ENCODE measurements at regions not wholly inside any gene's neighbourhood (a gene's known extent, or its start where the extent isn't known, plus 50 kb on each side); places are given as distances from the start of the nearest gene placed in this dataset.

DNA sequence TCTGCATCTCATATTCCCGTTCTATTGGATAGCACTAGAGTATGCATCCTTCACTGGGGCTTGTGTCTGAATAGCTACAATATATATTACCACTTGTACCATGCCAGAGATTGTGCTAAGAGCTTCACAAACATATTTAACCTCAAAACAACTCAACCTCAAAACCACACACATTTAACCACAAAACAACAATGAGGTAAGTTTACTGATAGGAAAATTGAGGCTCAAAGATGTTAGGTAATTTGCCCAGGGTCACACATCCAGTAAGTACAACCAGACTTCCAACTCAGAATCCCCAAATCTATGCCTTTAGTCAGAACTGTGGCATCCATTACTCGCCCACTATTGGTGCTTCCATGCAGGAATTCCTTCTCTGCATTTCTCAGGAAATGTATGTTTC lies 220.0 kb downstream of the FAM43A start:
- TF ChIP-seq POLR2AphosphoS5 (IDR thresholded peaks at IDR 0.05) (no peak), EZH2 (IDR thresholded peaks at IDR 0.05; ENCODE audit: borderline replicate concordance, insufficient read depth, low read length, poor library complexity, severe bottlenecking) (no peak), TAF1 (IDR thresholded peaks at IDR 0.05; ENCODE audit: low read depth) (no peak), EP300 (conservative IDR thresholded peaks at IDR 0.05; ENCODE audit: poor library complexity, severe bottlenecking) (no peak), SMC3 (conservative IDR thresholded peaks at IDR 0.05; ENCODE audit: poor library complexity) (no peak), RAD21 (conservative IDR thresholded peaks at IDR 0.05) (no peak), MXI1 (conservative IDR thresholded peaks at IDR 0.05; ENCODE audit: poor library complexity, severe bottlenecking) (no peak)
- TF ChIP-seq, protein P1, sequence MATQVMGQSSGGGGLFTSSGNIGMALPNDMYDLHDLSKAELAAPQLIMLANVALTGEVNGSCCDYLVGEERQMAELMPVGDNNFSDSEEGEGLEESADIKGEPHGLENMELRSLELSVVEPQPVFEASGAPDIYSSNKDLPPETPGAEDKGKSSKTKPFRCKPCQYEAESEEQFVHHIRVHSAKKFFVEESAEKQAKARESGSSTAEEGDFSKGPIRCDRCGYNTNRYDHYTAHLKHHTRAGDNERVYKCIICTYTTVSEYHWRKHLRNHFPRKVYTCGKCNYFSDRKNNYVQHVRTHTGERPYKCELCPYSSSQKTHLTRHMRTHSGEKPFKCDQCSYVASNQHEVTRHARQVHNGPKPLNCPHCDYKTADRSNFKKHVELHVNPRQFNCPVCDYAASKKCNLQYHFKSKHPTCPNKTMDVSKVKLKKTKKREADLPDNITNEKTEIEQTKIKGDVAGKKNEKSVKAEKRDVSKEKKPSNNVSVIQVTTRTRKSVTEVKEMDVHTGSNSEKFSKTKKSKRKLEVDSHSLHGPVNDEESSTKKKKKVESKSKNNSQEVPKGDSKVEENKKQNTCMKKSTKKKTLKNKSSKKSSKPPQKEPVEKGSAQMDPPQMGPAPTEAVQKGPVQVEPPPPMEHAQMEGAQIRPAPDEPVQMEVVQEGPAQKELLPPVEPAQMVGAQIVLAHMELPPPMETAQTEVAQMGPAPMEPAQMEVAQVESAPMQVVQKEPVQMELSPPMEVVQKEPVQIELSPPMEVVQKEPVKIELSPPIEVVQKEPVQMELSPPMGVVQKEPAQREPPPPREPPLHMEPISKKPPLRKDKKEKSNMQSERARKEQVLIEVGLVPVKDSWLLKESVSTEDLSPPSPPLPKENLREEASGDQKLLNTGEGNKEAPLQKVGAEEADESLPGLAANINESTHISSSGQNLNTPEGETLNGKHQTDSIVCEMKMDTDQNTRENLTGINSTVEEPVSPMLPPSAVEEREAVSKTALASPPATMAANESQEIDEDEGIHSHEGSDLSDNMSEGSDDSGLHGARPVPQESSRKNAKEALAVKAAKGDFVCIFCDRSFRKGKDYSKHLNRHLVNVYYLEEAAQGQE (IDR thresholded peaks at IDR 0.05; ENCODE audit: borderline replicate concordance): no peak
- TF ChIP-seq, protein P2, sequence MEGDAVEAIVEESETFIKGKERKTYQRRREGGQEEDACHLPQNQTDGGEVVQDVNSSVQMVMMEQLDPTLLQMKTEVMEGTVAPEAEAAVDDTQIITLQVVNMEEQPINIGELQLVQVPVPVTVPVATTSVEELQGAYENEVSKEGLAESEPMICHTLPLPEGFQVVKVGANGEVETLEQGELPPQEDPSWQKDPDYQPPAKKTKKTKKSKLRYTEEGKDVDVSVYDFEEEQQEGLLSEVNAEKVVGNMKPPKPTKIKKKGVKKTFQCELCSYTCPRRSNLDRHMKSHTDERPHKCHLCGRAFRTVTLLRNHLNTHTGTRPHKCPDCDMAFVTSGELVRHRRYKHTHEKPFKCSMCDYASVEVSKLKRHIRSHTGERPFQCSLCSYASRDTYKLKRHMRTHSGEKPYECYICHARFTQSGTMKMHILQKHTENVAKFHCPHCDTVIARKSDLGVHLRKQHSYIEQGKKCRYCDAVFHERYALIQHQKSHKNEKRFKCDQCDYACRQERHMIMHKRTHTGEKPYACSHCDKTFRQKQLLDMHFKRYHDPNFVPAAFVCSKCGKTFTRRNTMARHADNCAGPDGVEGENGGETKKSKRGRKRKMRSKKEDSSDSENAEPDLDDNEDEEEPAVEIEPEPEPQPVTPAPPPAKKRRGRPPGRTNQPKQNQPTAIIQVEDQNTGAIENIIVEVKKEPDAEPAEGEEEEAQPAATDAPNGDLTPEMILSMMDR (IDR thresholded peaks at IDR 0.05; ENCODE audit: poor library complexity, severe bottlenecking): no peak
- Histone ChIP-seq H3K9me3 (ENCODE audit: low read length) (no peaks in the 10 kb centered on the region), H3K36me3 (ENCODE audit: insufficient read depth, low read length) (no peaks in the 10 kb centered on the region), H3F3A (ENCODE audit: insufficient read depth, low read length, poor library complexity, severe bottlenecking) (no peaks in the 10 kb centered on the region), H2AFZ (ENCODE audit: low read depth, low read length) (no peak overlapping the region), H3K27ac (ENCODE audit: low read length) (no peak overlapping the region), H3K27me3 (ENCODE audit: insufficient read depth, low read depth, low read length) (no peaks in the 10 kb centered on the region), H3K9me2 (ENCODE audit: insufficient read depth, low read length) (no peaks in the 10 kb centered on the region), H3K4me2 (ENCODE audit: low read length) (no peak overlapping the region), H3K79me2 (replicated peaks; ENCODE audit: insufficient read depth, low read length) (no peaks in the 10 kb centered on the region), H4K20me1 (ENCODE audit: insufficient read depth) (no peaks in the 10 kb centered on the region), H3K4me3 (ENCODE audit: low read length) (no peak overlapping the region), H3K9ac (ENCODE audit: low read length) (no peak overlapping the region)

DNA sequence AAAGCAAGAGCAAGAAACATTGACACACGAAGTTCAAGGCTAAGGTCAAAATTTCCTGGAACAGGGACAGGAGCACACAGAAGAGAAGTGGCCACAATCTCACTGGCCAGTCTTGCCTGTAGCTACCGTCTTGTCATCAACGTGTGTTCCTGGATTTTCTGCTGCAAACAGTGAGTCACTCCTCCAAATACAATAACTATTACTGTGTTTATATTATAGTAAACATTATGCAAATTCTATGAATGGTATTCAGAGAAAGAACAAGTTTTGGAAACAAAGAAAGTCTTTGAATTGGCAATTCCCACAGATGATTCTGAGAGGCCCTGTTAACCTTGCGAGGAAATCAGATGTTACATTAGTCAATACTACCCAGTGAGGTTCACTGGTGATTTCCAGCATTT lies 220.5 kb downstream of the FAM43A start:
- no peak overlapping the region for H3K9ac ChIP-seq (ENCODE audit: low read length)
- H3K4me3 ChIP-seq (ENCODE audit: low read length): no peak overlapping the region
- no peak overlapping the region for H3K4me2 ChIP-seq (ENCODE audit: low read length)
- H3K27me3 ChIP-seq (ENCODE audit: insufficient read depth, low read depth, low read length): no peaks in the 10 kb centered on the region
- no peaks in the 10 kb centered on the region for H3K79me2 ChIP-seq (replicated peaks; ENCODE audit: insufficient read depth, low read length)
- H3K27ac ChIP-seq (ENCODE audit: low read length): no peak overlapping the region
- H3K9me2 ChIP-seq (ENCODE audit: insufficient read depth, low read length): no peaks in the 10 kb centered on the region
- no peaks in the 10 kb centered on the region for H4K20me1 ChIP-seq (ENCODE audit: insufficient read depth)
- no peaks in the 10 kb centered on the region for H3K9me3 ChIP-seq (ENCODE audit: low read length)
- H2AFZ ChIP-seq (ENCODE audit: low read depth, low read length): no peak overlapping the region
- no peaks in the 10 kb centered on the region for H3F3A ChIP-seq (ENCODE audit: insufficient read depth, low read length, poor library complexity, severe bottlenecking)
- TF ChIP-seq POLR2AphosphoS5 (IDR thresholded peaks at IDR 0.05) (no peak), MXI1 (conservative IDR thresholded peaks at IDR 0.05; ENCODE audit: poor library complexity, severe bottlenecking) (no peak), SMC3 (conservative IDR thresholded peaks at IDR 0.05; ENCODE audit: poor library complexity) (no peak), EZH2 (IDR thresholded peaks at IDR 0.05; ENCODE audit: borderline replicate concordance, insufficient read depth, low read length, poor library complexity, severe bottlenecking) (no peak), EP300 (conservative IDR thresholded peaks at IDR 0.05; ENCODE audit: poor library complexity, severe bottlenecking) (no peak)
- TF ChIP-seq, protein P1 (IDR thresholded peaks at IDR 0.05; ENCODE audit: borderline replicate concordance): no peak
- TF ChIP-seq, protein P2 (IDR thresholded peaks at IDR 0.05; ENCODE audit: poor library complexity, severe bottlenecking): no peak
- H3K36me3 ChIP-seq (ENCODE audit: insufficient read depth, low read length): no peaks in the 10 kb centered on the region
